ENCODE measurements at regions not wholly inside any gene's neighbourhood (a gene's known extent, or its start where the extent isn't known, plus 50 kb on each side); places are given as distances from the start of the nearest gene placed in this dataset.

GRCh38 chr18:78709261-78709809 lies 270.3 kb upstream of the SALL3 start:
- DNase-seq (ENCODE audit: low read depth) = no peak

- no peak for DNase-seq (ENCODE audit: low read depth)
Measured at GRCh38 chr18:78711316-78711715, 268.3 kb upstream of the SALL3 start.

- DNase-seq (ENCODE audit: low read depth) = no peak
Measured at GRCh38 chr18:78711971-78712370, 267.6 kb upstream of the SALL3 start.

GRCh38 chr18:78713069-78713468 lies 266.5 kb upstream of the SALL3 start:
- DNase-seq (ENCODE audit: low read depth) = no peak

- DNase-seq (ENCODE audit: low read depth) = no peak
Measured at GRCh38 chr18:78713726-78714125, 265.9 kb upstream of the SALL3 start.

GRCh38 chr18:78716022-78716421 lies 263.6 kb upstream of the SALL3 start:
- no peak for DNase-seq (ENCODE audit: low read depth)

- DNase-seq (ENCODE audit: low read depth) = no peak
Measured at GRCh38 chr18:78716581-78716980, 263.0 kb upstream of the SALL3 start.

GRCh38 chr18:78717051-78717765 lies 262.4 kb upstream of the SALL3 start:
- no peak for DNase-seq (ENCODE audit: low read depth)

GRCh38 chr18:78717766-78718150 lies 261.9 kb upstream of the SALL3 start:
- no peak for DNase-seq (ENCODE audit: low read depth)

- DNase-seq (ENCODE audit: low read depth) = no peak
Measured at GRCh38 chr18:78719821-78720220, 259.8 kb upstream of the SALL3 start.

- DNase-seq (ENCODE audit: low read depth) = no peak
Measured at GRCh38 chr18:78720456-78721237, 259.0 kb upstream of the SALL3 start.

GRCh38 chr18:78721238-78721875 lies 258.3 kb upstream of the SALL3 start:
- DNase-seq (ENCODE audit: low read depth) = no peak

GRCh38 chr18:78721981-78722380 lies 257.6 kb upstream of the SALL3 start:
- no peak for DNase-seq (ENCODE audit: low read depth)

GRCh38 chr18:78722386-78722785 lies 257.2 kb upstream of the SALL3 start:
- no peak for DNase-seq (ENCODE audit: low read depth)

GRCh38 chr18:78722929-78723710 lies 256.5 kb upstream of the SALL3 start:
- no peak for DNase-seq (ENCODE audit: low read depth)

- DNase-seq (ENCODE audit: low read depth) = no peak
Measured at GRCh38 chr18:78724214-78724914, 255.3 kb upstream of the SALL3 start.

GRCh38 chr18:78725426-78725825 lies 254.2 kb upstream of the SALL3 start:
- no peak for DNase-seq (ENCODE audit: low read depth)

- DNase-seq (ENCODE audit: low read depth) = no peak
Measured at GRCh38 chr18:78726326-78727056, 253.1 kb upstream of the SALL3 start.

GRCh38 chr18:78727057-78727739 lies 252.4 kb upstream of the SALL3 start:
- DNase-seq (ENCODE audit: low read depth) = no peak
